ENCODE measurements at regions not wholly inside any gene's neighbourhood (a gene's known extent, or its start where the extent isn't known, plus 50 kb on each side); places are given as distances from the start of the nearest gene placed in this dataset.

DNA sequence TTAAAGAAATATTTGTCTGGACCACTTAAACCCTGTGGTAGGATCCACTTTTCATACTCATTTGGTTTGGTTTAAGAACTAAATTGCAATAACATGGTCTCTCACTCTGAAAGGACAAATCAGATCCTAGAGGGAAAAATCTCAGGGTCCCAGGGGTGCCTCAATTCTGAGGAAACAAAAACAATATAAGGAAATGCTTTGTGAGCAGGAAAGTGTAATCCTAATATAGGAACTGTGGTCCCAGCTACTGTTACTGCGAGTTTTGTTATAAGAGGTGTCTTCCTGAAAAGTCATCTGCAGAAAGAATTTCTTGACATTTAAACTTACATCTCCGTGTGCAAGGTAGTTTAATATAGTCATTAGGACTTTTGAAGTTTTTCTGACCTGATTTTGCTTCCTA lies 420.1 kb upstream of the LCORL start:
- TF ChIP-seq, protein P1, sequence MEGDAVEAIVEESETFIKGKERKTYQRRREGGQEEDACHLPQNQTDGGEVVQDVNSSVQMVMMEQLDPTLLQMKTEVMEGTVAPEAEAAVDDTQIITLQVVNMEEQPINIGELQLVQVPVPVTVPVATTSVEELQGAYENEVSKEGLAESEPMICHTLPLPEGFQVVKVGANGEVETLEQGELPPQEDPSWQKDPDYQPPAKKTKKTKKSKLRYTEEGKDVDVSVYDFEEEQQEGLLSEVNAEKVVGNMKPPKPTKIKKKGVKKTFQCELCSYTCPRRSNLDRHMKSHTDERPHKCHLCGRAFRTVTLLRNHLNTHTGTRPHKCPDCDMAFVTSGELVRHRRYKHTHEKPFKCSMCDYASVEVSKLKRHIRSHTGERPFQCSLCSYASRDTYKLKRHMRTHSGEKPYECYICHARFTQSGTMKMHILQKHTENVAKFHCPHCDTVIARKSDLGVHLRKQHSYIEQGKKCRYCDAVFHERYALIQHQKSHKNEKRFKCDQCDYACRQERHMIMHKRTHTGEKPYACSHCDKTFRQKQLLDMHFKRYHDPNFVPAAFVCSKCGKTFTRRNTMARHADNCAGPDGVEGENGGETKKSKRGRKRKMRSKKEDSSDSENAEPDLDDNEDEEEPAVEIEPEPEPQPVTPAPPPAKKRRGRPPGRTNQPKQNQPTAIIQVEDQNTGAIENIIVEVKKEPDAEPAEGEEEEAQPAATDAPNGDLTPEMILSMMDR (IDR thresholded peaks at IDR 0.05): no peak
- TF ChIP-seq POLR2A (IDR thresholded peaks at IDR 0.05): no peak

Measured in esophagus squamous epithelium (tissue), 4 donors.